ENCODE measurements at regions not wholly inside any gene's neighbourhood (a gene's known extent, or its start where the extent isn't known, plus 50 kb on each side); places are given as distances from the start of the nearest gene placed in this dataset.

DNA sequence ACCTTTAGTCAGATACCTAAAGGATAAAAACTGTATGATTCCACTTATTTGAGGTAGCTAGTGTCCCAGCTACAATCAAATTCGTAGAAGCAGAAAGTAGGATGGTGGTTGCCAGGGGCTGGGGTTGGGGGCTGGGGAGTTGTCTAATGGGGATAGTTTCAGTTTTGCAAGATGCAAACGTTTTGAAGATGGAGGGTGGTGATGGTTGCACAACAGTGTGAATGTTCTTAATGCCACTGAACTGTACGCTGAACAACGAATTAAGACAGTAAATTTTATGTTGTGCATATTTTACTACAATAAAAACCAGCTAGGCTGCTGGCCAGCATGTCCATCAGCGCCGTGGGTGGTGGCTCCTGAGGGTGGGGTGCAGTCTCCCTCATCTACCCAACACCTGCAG, 137.8 kb downstream of the GADD45G start:
- TF ChIP-seq NFYB (IDR thresholded peaks at IDR 0.05; ENCODE audit: insufficient read depth, low read depth, low read length) (no peak), YY1 (IDR thresholded peaks at IDR 0.05; ENCODE audit: low read depth, low read length) (no peak), POLR2AphosphoS5 (IDR thresholded peaks at IDR 0.05; ENCODE audit: low read length) (no peak), POLR2A (IDR thresholded peaks at IDR 0.05; ENCODE audit: low read depth, low read length) (no peak)
